ENCODE measurements at regions not wholly inside any gene's neighbourhood (a gene's known extent, or its start where the extent isn't known, plus 50 kb on each side); places are given as distances from the start of the nearest gene placed in this dataset.
"Not testable (repeated sequence)": the region's sequence is repeated elsewhere in the genome, so short reads cannot be mapped to it uniquely, and the experiment has no call there.

- DNase-seq (ENCODE audit: low read depth in 3 of 3), result no peak
Measured at GRCh38 chr1:201726700-201727099, 102.3 kb upstream of the IPO9 start.

- DNase-seq (ENCODE audit: low read depth in 3 of 3), result no peak
Measured at GRCh38 chr1:201728731-201729130, 100.2 kb upstream of the IPO9 start.

GRCh38 chr1:201729973-201730608, 98.9 kb upstream of the IPO9 start:
- no peak for DNase-seq (ENCODE audit: low read depth in 3 of 3)

GRCh38 chr1:201730611-201731010, 98.3 kb upstream of the IPO9 start:
- no peak for DNase-seq (ENCODE audit: low read depth in 3 of 3)

DNA sequence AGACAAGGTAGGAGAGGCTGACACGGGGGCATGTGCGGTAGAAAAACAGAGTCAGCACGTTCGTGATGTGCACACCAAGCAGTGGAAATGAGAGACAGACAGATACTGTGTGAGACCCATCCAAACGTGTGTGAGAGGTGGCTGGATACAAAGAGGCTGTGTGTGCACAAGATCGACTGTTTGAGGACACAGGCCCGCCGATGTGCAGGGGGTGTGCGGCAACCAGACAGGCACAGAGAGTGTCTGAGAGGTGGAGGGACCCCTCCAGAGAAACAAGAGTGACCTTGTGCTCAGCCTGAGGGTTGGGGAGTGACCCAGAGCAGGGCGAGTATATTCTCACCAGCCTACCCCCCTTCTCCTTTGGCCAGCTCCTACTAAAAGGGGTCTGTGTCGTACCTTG, 97.8 kb upstream of the IPO9 start:
- DNase-seq (ENCODE audit: low read depth in 3 of 3), result no peak

GRCh38 chr1:201731592-201731991, 97.4 kb upstream of the IPO9 start:
- no peak for DNase-seq (ENCODE audit: low read depth in 3 of 3)

- DNase-seq (ENCODE audit: low read depth in 3 of 3), result no peak
Measured at GRCh38 chr1:201732351-201732750, 96.6 kb upstream of the IPO9 start.

- DNase-seq (ENCODE audit: low read depth in 3 of 3), result not testable (repeated sequence)
Measured at GRCh38 chr1:201734221-201734620, 94.7 kb upstream of the IPO9 start.

DNA sequence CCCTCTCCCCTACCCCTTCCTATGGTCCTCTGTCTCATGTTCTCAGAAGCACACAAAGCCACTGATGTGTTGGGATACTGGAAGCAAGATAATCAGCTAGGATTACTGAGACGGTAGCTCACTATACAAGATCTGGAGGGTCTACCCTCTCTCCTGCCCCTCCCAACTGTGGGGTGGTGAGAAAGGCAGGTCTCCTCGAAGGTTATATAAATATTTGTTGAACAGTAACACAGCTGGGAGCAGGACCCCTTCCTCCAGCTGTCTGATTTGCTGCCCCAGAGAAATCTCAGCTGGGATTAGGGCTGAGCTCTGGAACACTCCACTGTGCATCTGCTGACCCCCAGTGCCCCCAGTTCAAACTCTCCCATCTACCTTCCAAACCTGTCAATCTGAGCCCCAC, 94.2 kb upstream of the IPO9 start:
- DNase-seq (ENCODE audit: low read depth in 3 of 3), result no peak

GRCh38 chr1:201736707-201737320, 92.1 kb upstream of the IPO9 start:
- DNase-seq (ENCODE audit: low read depth in 3 of 3), result no peak

DNA sequence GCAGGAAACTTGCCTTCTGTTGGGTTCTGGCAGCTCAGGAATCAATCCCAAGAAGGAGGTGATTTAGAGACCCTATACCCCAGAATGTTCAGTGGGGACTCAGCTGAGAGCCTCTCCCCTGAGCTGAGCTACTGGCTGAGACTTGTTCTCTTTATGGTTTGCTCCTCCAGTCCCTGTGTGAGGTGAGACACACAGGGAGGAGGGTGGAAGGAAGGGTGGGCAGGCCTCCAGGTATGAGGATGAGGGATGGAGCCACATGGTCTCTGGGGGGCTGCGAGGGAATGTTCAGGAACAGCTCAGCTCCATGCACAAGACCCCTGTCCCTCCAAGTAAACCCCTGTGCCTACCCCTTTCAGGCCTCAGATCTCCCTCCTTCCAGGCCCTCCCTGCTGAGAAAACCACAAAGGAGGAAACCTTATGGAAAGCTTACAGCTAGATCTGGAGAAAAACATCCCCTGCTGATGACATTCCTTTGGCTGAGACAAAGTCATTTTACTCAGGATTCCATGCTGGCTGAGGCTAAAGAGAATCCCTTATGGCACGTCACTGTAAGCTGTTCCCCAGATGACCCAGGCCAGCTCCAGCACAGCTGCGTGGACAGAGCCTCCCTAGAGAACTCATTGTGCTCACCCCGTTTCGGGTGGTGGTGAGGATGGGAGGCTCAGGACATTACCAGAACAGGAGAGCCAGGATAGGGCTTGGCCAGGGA, 91.5 kb upstream of the IPO9 start:
- no peak for DNase-seq (ENCODE audit: low read depth in 3 of 3)

GRCh38 chr1:201739080-201739479, 89.9 kb upstream of the IPO9 start:
- no peak for DNase-seq (ENCODE audit: low read depth in 3 of 3)

- DNase-seq (ENCODE audit: low read depth in 3 of 3), result peak; percentile 21 to 29 (median 26)
Measured at GRCh38 chr1:201739492-201740085, 89.4 kb upstream of the IPO9 start.

GRCh38 chr1:201740086-201740541, 88.8 kb upstream of the IPO9 start:
- no peak for DNase-seq (ENCODE audit: low read depth in 3 of 3)

GRCh38 chr1:201740670-201741111, 88.3 kb upstream of the IPO9 start:
- DNase-seq (ENCODE audit: low read depth in 3 of 3), result no peak

DNA sequence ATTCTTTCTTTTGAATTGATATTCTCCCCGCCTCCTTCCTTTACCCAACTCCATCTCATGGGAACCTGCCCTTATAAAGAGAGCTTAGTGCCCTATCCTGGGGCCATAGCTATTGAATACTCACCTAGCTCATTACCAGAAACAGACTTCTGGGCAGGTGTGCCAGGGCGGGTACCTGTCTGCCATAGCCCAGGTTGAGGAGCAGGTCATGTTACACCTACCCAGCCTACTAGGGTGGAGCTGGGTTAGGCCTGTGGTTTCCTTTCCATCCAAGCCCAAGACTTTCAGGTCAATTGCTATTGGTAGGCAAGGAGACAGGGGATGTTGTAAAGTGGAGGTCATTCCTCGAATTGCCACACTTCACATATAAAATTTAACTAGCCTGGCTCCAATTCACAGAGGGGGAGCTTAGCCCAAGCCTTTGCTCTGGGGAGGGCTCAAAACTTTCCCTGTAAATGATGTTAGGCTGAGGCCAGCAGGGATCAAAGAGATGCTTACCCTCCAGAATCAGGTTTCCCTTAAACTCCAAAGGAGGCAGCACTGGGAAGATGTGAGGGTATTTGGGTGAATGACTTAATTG, 87.1 kb upstream of the IPO9 start:
- DNase-seq (ENCODE audit: low read depth in 3 of 3), result no peak

- no peak for DNase-seq (ENCODE audit: low read depth in 3 of 3)
Measured at GRCh38 chr1:201742476-201742875, 86.5 kb upstream of the IPO9 start.

- no peak for DNase-seq (ENCODE audit: low read depth in 3 of 3)
Measured at GRCh38 chr1:201742955-201743805, 85.8 kb upstream of the IPO9 start.

DNA sequence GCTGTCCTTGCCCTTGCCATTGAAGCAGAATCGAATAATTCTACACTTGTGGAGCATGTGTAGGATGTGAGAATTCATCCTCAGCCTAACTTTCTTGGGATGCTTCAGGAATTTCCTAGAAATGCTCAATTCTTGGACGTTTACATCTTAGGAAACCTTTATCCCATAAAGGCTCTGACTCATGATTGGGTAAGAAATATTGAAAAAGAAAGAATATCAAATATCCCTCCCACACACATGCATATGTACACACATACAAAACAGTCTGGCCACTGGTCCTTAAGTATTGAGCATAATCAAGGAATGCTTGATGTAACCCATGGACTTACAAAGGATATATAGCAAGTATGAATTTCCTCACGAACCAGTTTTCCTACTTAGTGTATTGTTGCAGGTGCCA, 83.9 kb upstream of the IPO9 start:
- no peak for DNase-seq (ENCODE audit: low read depth in 3 of 3)

DNA sequence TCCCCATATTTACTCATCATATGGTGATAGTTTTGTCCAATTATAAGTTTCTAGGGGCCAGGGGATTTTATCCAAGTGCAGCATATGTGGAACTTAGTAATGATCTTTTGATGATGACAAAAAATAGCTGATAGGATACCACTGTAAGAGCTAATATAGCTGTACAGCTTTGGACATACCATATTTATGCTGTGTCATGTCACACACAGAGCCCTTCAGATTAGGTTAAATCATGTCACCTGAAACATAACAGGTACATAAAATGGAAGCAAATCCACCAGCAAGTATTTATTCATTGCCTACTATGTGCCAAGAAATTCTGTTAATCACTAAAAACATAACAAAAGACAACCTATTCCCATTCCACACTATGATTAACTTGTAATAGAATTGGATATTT, 82.8 kb upstream of the IPO9 start:
- DNase-seq (ENCODE audit: low read depth in 3 of 3), result no peak

DNA sequence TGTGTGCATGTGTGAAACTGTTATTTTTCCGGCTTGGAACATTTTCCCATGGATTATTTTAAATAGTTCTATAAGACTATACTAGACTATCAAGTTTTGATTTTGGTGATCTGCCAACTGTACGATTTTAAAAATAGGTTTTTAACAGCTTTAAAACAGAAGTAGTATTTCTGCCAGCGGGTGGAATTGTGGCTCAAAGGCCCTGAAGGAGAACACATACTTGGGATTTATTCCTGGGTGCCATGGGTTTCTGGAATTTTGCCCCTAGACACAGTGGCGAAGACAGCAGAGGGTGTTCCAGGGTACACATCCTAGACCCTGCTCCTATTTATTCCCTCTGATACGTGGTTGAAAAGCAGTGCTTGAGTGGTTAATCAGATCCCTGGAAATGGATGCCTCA, 81.7 kb upstream of the IPO9 start:
- no peak for DNase-seq (ENCODE audit: low read depth in 3 of 3)
